PC-9 (cell line): ENCODE measurements at regions not wholly inside any gene's neighbourhood (a gene's known extent, or its start where the extent isn't known, plus 50 kb on each side); places are given as distances from the start of the nearest gene placed in this dataset.

Experiments used
- BruUV-seq: library from RNA; stranded (reverse); fragments of 400-500 nt; replicated peaks from 2 replicates; lab custom pipeline; 2021; lab: Mats Ljungman, UMichigan
- CTCF ChIA-PET: fragments of 300-600 bp; sonication (Branson Sonifier 250); formaldehyde crosslinking; loops from one replicate; lab custom pipeline; 2022; ENCODE audit warnings: antibody characterized with exemption; lab: Charles Lee
- POLR2A ChIA-PET: fragments of 300-600 bp; sonication (Branson Sonifier 250); formaldehyde crosslinking; loops from one replicate; lab custom pipeline; 2022; ENCODE audit warnings: antibody characterized with exemption; ENCODE audit not compliant: unreplicated experiment; lab: Charles Lee
- DNase-seq, 2 experiments: peaks; one replicate each; pipeline versions ENCODE4 v3.0.0 to v3.0.0-alpha.2; 2015 to 2022; ENCODE audit warnings: mixed read lengths in 1 of 2
- H2AFZ ChIP-seq: fragments of 200-600 bp; sonication (generic); 2 replicates; pipeline ENCODE4 v1.8.1; 2017; ENCODE audit warnings: antibody characterized with exemption
- H3F3A ChIP-seq: fragments of 200-600 bp; sonication (generic); 2 replicates; pipeline ENCODE4 v1.8.1; 2017; ENCODE audit warnings: antibody characterized with exemption, mild to moderate bottlenecking, low read depth; ENCODE audit not compliant: insufficient read depth
- H3K27ac ChIP-seq: fragments of 200-600 bp; sonication (generic); 2 replicates; pipeline ENCODE4 v1.6.1; 2016; ENCODE audit warnings: mixed run types
- H3K27me3 ChIP-seq: fragments of 200-600 bp; sonication (generic); 2 replicates; pipeline ENCODE4 v1.6.1; 2016; ENCODE audit warnings: low read depth, mixed run types; ENCODE audit not compliant: insufficient read depth
- H3K36me3 ChIP-seq: fragments of 200-600 bp; sonication (generic); 2 replicates; pipeline ENCODE4 v1.6.1; 2016; ENCODE audit warnings: low read depth, mixed run types
- H3K4me1 ChIP-seq: fragments of 200-600 bp; sonication (generic); replicated peaks from 2 replicates; pipeline ENCODE4 v1.6.1; 2016; ENCODE audit warnings: mixed run types; ENCODE audit not compliant: insufficient read depth
- H3K4me2 ChIP-seq: fragments of 200-600 bp; sonication (generic); 2 replicates; pipeline ENCODE4 v1.6.1; 2017; ENCODE audit warnings: mixed run types
- H3K4me3 ChIP-seq: fragments of 200-600 bp; sonication (generic); 2 replicates; pipeline ENCODE4 v1.6.1; 2016; ENCODE audit warnings: mixed run types
- H3K79me2 ChIP-seq: fragments of 200-600 bp; sonication (generic); 2 replicates; pipeline ENCODE4 v1.6.1; 2017; ENCODE audit warnings: low read depth, mixed run types
- H3K9me2 ChIP-seq: fragments of 200-600 bp; sonication (generic); 2 replicates; pipeline ENCODE4 v1.8.1; 2017; ENCODE audit warnings: mild to moderate bottlenecking; ENCODE audit not compliant: insufficient read depth
- H3K9me3 ChIP-seq: fragments of 200-600 bp; sonication (generic); 2 replicates; pipeline ENCODE4 v1.8.1; 2016; ENCODE audit warnings: low read depth; ENCODE audit not compliant: insufficient read depth
- H4K20me1 ChIP-seq: fragments of 200-600 bp; sonication (generic); 2 replicates; pipeline ENCODE4 v1.8.1; 2017; ENCODE audit not compliant: insufficient read depth
- CTCF ChIP-seq: fragments of 200-600 bp; sonication (generic); conservative IDR thresholded peaks from 2 replicates; pipeline ENCODE4 v1.6.1; 2017; ENCODE audit warnings: mixed run types, antibody characterized with exemption, mild to moderate bottlenecking, moderate library complexity
- EZH2 ChIP-seq: fragments of 200-600 bp; sonication (generic); IDR thresholded peaks from 2 replicates; pipeline ENCODE4 v1.8.0; 2017; ENCODE audit warnings: antibody characterized with exemption, low read depth
- intact Hi-C: fragments of 100-400 bp; cut with micrococcal nuclease; formaldehyde crosslinking; loops from one replicate; pipeline ENCODE4 v1.10.0; 2022; ENCODE audit not compliant: unreplicated experiment

- BruUV-seq, result no TSS peak
- Histone ChIP-seq H3F3A (no peaks in the 10 kb centered on the region), H3K4me1 (no peaks in the 10 kb centered on the region), H3K9me2 (no peaks in the 10 kb centered on the region), H3K4me3 (no peak overlapping the region), H3K36me3 (no peaks in the 10 kb centered on the region), H3K27ac (no peak overlapping the region), H4K20me1 (no peaks in the 10 kb centered on the region; the same call in 1 of the 2 replicates), H2AFZ (no peak overlapping the region), H3K4me2 (no peak overlapping the region), H3K27me3 (no peaks in the 10 kb centered on the region), H3K9me3 (no peaks in the 10 kb centered on the region), H3K79me2 (no peaks in the 10 kb centered on the region)
- intact Hi-C loops, result no loop called here
- ChIA-PET CTCF (no interaction called here), POLR2A (no interaction called here)
- DNase-seq, result no peak
- TF ChIP-seq CTCF (no peak), EZH2 (no peak)
Measured at GRCh38 chr6:72525821-72526510, 95.9 kb upstream of the KCNQ5 start.

GRCh38 chr6:72530152-72530551 is 91.7 kb upstream of the KCNQ5 start:
- ChIA-PET CTCF (no interaction called here), POLR2A (no interaction called here)
- H3K79me2 ChIP-seq, result no peaks in the 10 kb centered on the region
- BruUV-seq, result no TSS peak
- no peaks in the 10 kb centered on the region for H3K9me2 ChIP-seq
- H3K9me3 ChIP-seq, result no peaks in the 10 kb centered on the region
- H3K27me3 ChIP-seq, result no peaks in the 10 kb centered on the region
- H3K4me1 ChIP-seq, result no peaks in the 10 kb centered on the region
- H3K4me2 ChIP-seq, result no peak overlapping the region
- H3K27ac ChIP-seq, result no peak overlapping the region
- H2AFZ ChIP-seq, result no peak overlapping the region
- H3K36me3 ChIP-seq, result no peaks in the 10 kb centered on the region
- TF ChIP-seq CTCF (no peak), EZH2 (no peak)
- DNase-seq, result no peak
- no peak overlapping the region for H3K4me3 ChIP-seq
- no peaks in the 10 kb centered on the region for H3F3A ChIP-seq
- no peaks in the 10 kb centered on the region for H4K20me1 ChIP-seq
- intact Hi-C loops, result no loop called here

DNA sequence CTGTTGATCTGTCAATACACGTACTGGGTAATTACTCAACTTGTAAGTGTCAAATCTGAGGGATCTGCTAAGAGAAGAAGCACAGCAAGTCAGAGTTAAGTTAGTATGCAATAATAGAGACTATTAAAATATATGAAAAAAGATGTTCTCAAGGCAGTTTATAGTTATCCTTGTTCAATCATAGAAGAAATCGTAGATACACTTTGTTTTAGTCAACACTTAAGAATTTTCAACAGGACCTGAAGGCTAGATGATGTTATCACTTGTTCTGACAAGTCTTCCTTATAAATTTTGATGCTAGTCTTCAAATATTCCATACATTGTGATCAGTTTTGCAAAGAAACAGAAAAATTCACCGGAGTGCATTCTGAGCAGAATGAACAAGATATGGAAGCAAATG is 91.1 kb upstream of the KCNQ5 start:
- CTCF ChIA-PET, result no interaction called here
- Histone ChIP-seq H3F3A (no peaks in the 10 kb centered on the region), H3K27me3 (no peaks in the 10 kb centered on the region), H3K4me3 (no peak overlapping the region), H3K9me3 (no peaks in the 10 kb centered on the region), H2AFZ (no peak overlapping the region), H3K9me2 (no peaks in the 10 kb centered on the region), H4K20me1 (no peaks in the 10 kb centered on the region), H3K36me3 (no peaks in the 10 kb centered on the region), H3K79me2 (no peaks in the 10 kb centered on the region), H3K4me1 (no peaks in the 10 kb centered on the region), H3K27ac (no peak overlapping the region), H3K4me2 (no peak overlapping the region)
- no TSS peak for BruUV-seq
- intact Hi-C loops, result no loop called here
- POLR2A ChIA-PET, result no interaction called here
- TF ChIP-seq EZH2 (no peak), CTCF (no peak)
- DNase-seq, result no peak
